ENCODE measurements at regions not wholly inside any gene's neighbourhood (a gene's known extent, or its start where the extent isn't known, plus 50 kb on each side); places are given as distances from the start of the nearest gene placed in this dataset.

- Histone ChIP-seq H3K79me2 (ENCODE audit: control insufficient read depth in 1 of 2, insufficient read depth in 2 of 2, low read length in 2 of 2) (no peaks in the 10 kb centered on the region), H3K9me3 (ENCODE audit: insufficient read depth in 2 of 2, low read depth in 1 of 2, low read length in 1 of 2) (peaks cover 0 to 3% of the 10 kb centered on the region in 2 experiments; a peak in 1 of 4 replicates), H2BK5ac (ENCODE audit: low read depth, low read length) (no peak overlapping the region), H4K8ac (ENCODE audit: extremely low read depth, insufficient read depth, low read length) (no peak overlapping the region), H3K14ac (ENCODE audit: insufficient read length) (no peak overlapping the region), H2BK15ac (ENCODE audit: low read length) (no peak overlapping the region), H2BK120ac (replicated peaks; ENCODE audit: low read depth, low read length) (no peak overlapping the region), H3K36me3 (ENCODE audit: control insufficient read depth in 2 of 4, insufficient read depth in 4 of 4, low read length in 3 of 4) (no peaks in the 10 kb centered on the region), H3K9ac (replicated peaks in 1 of 4; ENCODE audit: extremely low read depth in 1 of 4, low read depth in 3 of 4, low read length in 3 of 4) (no peak overlapping the region), H3K23ac (ENCODE audit: insufficient read length) (no peak overlapping the region), H3K56ac (replicated peaks; ENCODE audit: insufficient read length, low read depth, low read length) (no peak overlapping the region), H4K91ac (replicated peaks; ENCODE audit: insufficient read length, low read length) (no peak overlapping the region), H3K4me1 (replicated peaks in 1 of 4; ENCODE audit: control insufficient read depth in 3 of 4, insufficient read depth in 4 of 4, low read length in 3 of 4) (no peaks in the 10 kb centered on the region), H2BK20ac (ENCODE audit: low read length) (no peak overlapping the region), H3K79me1 (ENCODE audit: low read depth, low read length) (no peaks in the 10 kb centered on the region), H2AFZ (ENCODE audit: low read length) (no peak overlapping the region), H4K20me1 (replicated peaks in 1 of 2; ENCODE audit: control insufficient read depth in 1 of 2, insufficient read depth in 2 of 2, low read length in 2 of 2) (no peaks in the 10 kb centered on the region), H4K5ac (ENCODE audit: insufficient read length, low read depth, low read length) (no peak overlapping the region), H3K18ac (ENCODE audit: extremely low read depth, low read length) (no peak overlapping the region), H3K27ac (ENCODE audit: low read depth, low read length) (no peak overlapping the region), H3K4me3 (ENCODE audit: extremely low read depth in 1 of 4, insufficient read depth in 2 of 4, low read depth in 3 of 4, low read length in 4 of 4) (no peak overlapping the region), H2AK5ac (ENCODE audit: low read depth, low read length) (no peak overlapping the region), H3K27me3 (replicated peaks in 1 of 4; ENCODE audit: control insufficient read depth in 3 of 4, extremely low read depth in 1 of 4, insufficient read depth in 3 of 4, low read length in 3 of 4) (no peaks in the 10 kb centered on the region), H3K4me2 (ENCODE audit: insufficient read depth in 1 of 2, low read depth in 2 of 2, low read length in 2 of 2) (no peak overlapping the region), H3K23me2 (ENCODE audit: low read depth, low read length) (no peaks in the 10 kb centered on the region), H3K4ac (replicated peaks; ENCODE audit: insufficient read length, low read depth, low read length) (no peak overlapping the region), H2BK12ac (ENCODE audit: low read depth, low read length) (no peak overlapping the region)
- no peak for FAIRE-seq
- no peak for DNase-seq (ENCODE audit: low read depth in 1 of 2, low spot score in 2 of 2)
- 93% methylated on average over 1 of the region's 1 CpG; no CpG with 5 or more reads in 1 of the 2 experiments for WGBS, 2 experiments (ENCODE audit: extremely low coverage in 1 of 2, insufficient coverage in 1 of 2, insufficient read length in 1 of 2, insufficient replicate concordance in 2 of 2, low coverage in 1 of 2, low lambda C conversion rate in 2 of 2, missing lambda C conversion rate in 1 of 2)
- ChIA-PET CTCF (ENCODE audit: partially characterized antibody) (no interaction called here), POLR2A (ENCODE audit: partially characterized antibody) (no interaction called here)
- TF ChIP-seq SP2 (IDR thresholded peaks at IDR 0.05; ENCODE audit: low read length) (no peak), RAD21 (IDR thresholded peaks at IDR 0.05 in 1 of 2, conservative IDR thresholded peaks at IDR 0.05 in 1 of 2; ENCODE audit: low read depth in 2 of 2, low read length in 2 of 2) (no peak), KDM5A (IDR thresholded peaks at IDR 0.05; ENCODE audit: low read length) (no peak), MAFK (IDR thresholded peaks at IDR 0.05; ENCODE audit: low read depth, low read length) (no peak), EZH2 (IDR thresholded peaks at IDR 0.05; ENCODE audit: low read depth, low read length, severe bottlenecking) (no peak), SIRT6 (IDR thresholded peaks at IDR 0.05; ENCODE audit: low read length) (no peak), HDAC6 (IDR thresholded peaks at IDR 0.05; ENCODE audit: low read depth, low read length) (no peak), CHD1 (IDR thresholded peaks at IDR 0.05; ENCODE audit: low read depth, low read length) (no peak), SAP30 (IDR thresholded peaks at IDR 0.05; ENCODE audit: insufficient read depth, insufficient replicate concordance, low read length) (no peak), TAF1 (IDR thresholded peaks at IDR 0.05; ENCODE audit: low read depth, low read length) (no peak), CTCF (IDR thresholded peaks at IDR 0.05; ENCODE audit: control extremely low read depth in 1 of 3, insufficient read depth in 1 of 3, low read depth in 1 of 3, low read length in 3 of 3) (no peak), CTBP2 (IDR thresholded peaks at IDR 0.05; ENCODE audit: borderline replicate concordance, insufficient read depth, insufficient read length, low read length) (no peak)
These were observed 513.3 kb downstream of the MDFIC start for GRCh38 chr7:115435178-115435577.
